GM12878 (cell line): ENCODE measurements at regions not wholly inside any gene's neighbourhood (a gene's known extent, or its start where the extent isn't known, plus 50 kb on each side); places are given as distances from the start of the nearest gene placed in this dataset.

Experiments used
- ATF3 ChIP-seq: IDR thresholded peaks from 2 replicates; pipeline ENCODE4 v1.6.1; 2011; ENCODE audit warnings: low read depth, mild to moderate bottlenecking, low read length, moderate library complexity, borderline replicate concordance; ENCODE audit errors: extremely low read depth
- BCL11A ChIP-seq: IDR thresholded peaks from 2 replicates; pipeline ENCODE4 v1.6.1; 2011; ENCODE audit warnings: low read depth, low read length
- BHLHE40 ChIP-seq, 2 experiments: fragments of 450-650 bp in 1 of 2; IDR thresholded peaks; 2 replicates each; pipeline ENCODE4 v1.6.1; 2011 to 2017; ENCODE audit warnings: low read depth in 2 of 2, borderline replicate concordance in 1 of 2, improper control_type of control experiment in 1 of 2, low read length in 1 of 2, mild to moderate bottlenecking in 1 of 2
- CHD2 ChIP-seq: IDR thresholded peaks from 2 replicates; pipeline ENCODE4 v1.6.1; 2011; ENCODE audit warnings: low read depth, low read length, improper control_type of control experiment, borderline replicate concordance
- CTCF ChIP-seq, 3 experiments: IDR thresholded peaks in 2 of 3; conservative IDR thresholded peaks in 1 of 3; 2 replicates each; pipeline ENCODE4 v1.5.1; 2011; ENCODE audit warnings: low read depth in 3 of 3, low read length in 3 of 3, mild to moderate bottlenecking in 3 of 3, control low read depth in 2 of 3, moderate library complexity in 2 of 3, inconsistent platforms in 1 of 3, mixed read lengths in 1 of 3; ENCODE audit not compliant: control insufficient read depth in 2 of 3, insufficient read depth in 1 of 3; ENCODE audit errors: extremely low read depth in 1 of 3
- E2F8 ChIP-seq: fragments of 450-650 bp; IDR thresholded peaks from 2 replicates; pipeline ENCODE4 v1.6.1; 2018; ENCODE audit warnings: mild to moderate bottlenecking, low read depth, moderate library complexity; ENCODE audit not compliant: partially characterized antibody
- EZH2 ChIP-seq: IDR thresholded peaks from 2 replicates; pipeline ENCODE4 v1.6.1; 2012; ENCODE audit warnings: low read depth, mild to moderate bottlenecking, control low read depth, inconsistent platforms, low read length, borderline replicate concordance; ENCODE audit not compliant: control insufficient read depth
- IRF3 ChIP-seq: fragments of 450-650 bp; IDR thresholded peaks from 2 replicates; pipeline ENCODE4 v1.6.1; 2014; ENCODE audit warnings: mild to moderate bottlenecking
- MAX ChIP-seq: IDR thresholded peaks from 2 replicates; pipeline ENCODE4 v1.6.1; 2012; ENCODE audit warnings: low read depth, low read length, improper control_type of control experiment
- PKNOX1 ChIP-seq: fragments of 450-650 bp; IDR thresholded peaks from 2 replicates; pipeline ENCODE4 v1.6.1; 2016; ENCODE audit warnings: mild to moderate bottlenecking
- REST ChIP-seq: IDR thresholded peaks from 2 replicates; pipeline ENCODE4 v1.6.1; 2012; ENCODE audit warnings: mild to moderate bottlenecking, low read depth, low read length
- SMC3 ChIP-seq: IDR thresholded peaks from 2 replicates; pipeline ENCODE4 v1.6.1; 2011; ENCODE audit warnings: low read length, improper control_type of control experiment, borderline replicate concordance
- STAT3 ChIP-seq: IDR thresholded peaks from 2 replicates; pipeline ENCODE4 v1.6.1; 2011; ENCODE audit warnings: low read depth, low read length, improper control_type of control experiment
- TAF1 ChIP-seq: IDR thresholded peaks from 2 replicates; pipeline ENCODE4 v1.6.1; 2011; ENCODE audit warnings: mild to moderate bottlenecking, low read depth, low read length, borderline replicate concordance

GRCh38 chr12:17550011-17550410, 540.0 kb downstream of the RERGL start:
- TF ChIP-seq MAX (no peak), CTCF (IDR thresholded peaks at IDR 0.05 in 2 of 3, conservative IDR thresholded peaks at IDR 0.05 in 1 of 3; ENCODE audit: control insufficient read depth in 2 of 3, extremely low read depth in 1 of 3, insufficient read depth in 1 of 3, low read depth in 3 of 3, low read length in 3 of 3) (no peak), EZH2 (no peak), TAF1 (no peak), IRF3 (no peak), E2F8 (no peak), PKNOX1 (no peak), SMC3 (no peak), REST (no peak), CHD2 (no peak), ATF3 (no peak), BHLHE40 (IDR thresholded peaks at IDR 0.05; ENCODE audit: borderline replicate concordance in 1 of 2, low read depth in 2 of 2, low read length in 1 of 2) (no peak), STAT3 (no peak), BCL11A (no peak)
